GM18867 (cell line): ENCODE measurements at regions not wholly inside any gene's neighbourhood (a gene's known extent, or its start where the extent isn't known, plus 50 kb on each side); places are given as distances from the start of the nearest gene placed in this dataset.

Experiments
- ATAC-seq: cut with Tn5 transposase; IDR thresholded peaks from one replicate; pipeline ENCODE4 v1.9.1; 2021; ENCODE audit warnings: mild to moderate bottlenecking, moderate library complexity; ENCODE audit not compliant: unreplicated experiment

DNA sequence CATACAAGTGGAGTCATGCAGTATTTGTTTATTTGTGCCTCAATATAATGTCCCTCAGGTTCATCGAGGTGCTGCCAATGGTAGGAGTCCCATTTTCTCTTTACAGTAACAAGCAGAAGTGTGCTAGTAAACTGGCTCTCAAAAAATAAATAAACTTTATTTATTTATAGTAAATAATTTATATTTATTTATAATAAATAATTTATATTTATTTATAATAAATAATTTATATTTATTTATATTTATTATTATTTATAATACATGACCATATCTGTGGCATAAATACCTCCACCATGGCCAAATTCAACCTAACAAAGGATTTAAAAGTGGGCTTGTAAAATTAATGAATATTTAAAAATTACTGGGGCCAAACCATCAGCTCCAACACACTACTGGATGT is 464.9 kb upstream of the NWD2 start:
- no peak for ATAC-seq

DNA sequence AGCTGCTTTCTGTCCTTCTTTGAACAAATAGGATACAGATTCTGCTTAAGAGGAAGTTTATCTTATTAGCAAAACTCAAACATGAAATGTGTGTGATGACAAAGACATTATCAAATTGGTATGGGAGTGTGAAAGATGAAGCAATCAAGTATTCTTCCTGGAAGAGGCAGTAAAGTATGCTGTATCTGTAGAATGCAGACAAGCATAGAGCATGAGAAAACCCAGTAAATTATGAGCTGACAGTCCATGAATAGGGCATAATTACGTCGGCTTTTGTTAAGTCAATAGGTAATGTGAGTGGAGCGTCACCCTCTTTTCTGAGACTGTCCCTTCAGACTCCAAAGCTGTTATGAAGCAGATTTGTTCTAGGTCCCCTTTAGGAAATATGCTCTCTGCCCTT is 458.6 kb upstream of the NWD2 start:
- ATAC-seq = no peak

DNA sequence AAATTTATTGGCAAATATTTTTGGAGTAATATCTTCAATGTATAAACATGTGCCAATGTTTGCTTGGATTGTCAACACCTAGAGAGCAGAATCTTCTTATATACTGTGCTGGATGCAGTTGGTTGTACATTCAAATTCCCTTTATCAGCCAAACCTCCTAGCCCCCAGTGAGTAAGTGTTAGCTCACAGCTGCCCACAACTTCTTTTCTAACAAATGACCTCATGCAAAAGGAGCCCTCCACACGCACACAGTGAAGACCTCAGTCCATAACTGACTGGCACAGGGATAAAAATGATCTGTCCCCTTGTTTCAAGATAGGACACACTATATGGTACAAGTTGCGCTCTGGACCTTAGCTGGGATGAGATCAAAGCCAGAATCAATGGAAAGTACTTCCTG is 458.0 kb upstream of the NWD2 start:
- ATAC-seq = no peak

DNA sequence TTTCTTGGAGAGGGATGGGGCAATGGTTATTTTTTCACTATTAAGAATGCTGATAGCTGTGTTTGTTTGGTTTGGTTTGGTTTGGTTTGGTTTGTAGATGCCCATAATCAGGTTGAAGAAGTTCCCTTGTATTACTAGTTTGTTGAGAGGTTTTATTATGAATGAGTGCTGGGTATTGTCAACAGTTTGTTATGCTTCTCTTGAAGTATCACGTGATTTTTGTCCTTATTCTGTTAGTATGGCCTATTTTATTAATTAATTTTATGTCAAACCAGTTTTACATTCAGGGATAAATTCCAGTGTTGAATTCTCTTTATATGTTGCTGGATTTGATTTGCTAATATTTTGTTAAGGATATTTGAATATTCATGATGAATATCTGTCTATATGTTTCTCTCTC is 449.8 kb upstream of the NWD2 start:
- no peak for ATAC-seq

DNA sequence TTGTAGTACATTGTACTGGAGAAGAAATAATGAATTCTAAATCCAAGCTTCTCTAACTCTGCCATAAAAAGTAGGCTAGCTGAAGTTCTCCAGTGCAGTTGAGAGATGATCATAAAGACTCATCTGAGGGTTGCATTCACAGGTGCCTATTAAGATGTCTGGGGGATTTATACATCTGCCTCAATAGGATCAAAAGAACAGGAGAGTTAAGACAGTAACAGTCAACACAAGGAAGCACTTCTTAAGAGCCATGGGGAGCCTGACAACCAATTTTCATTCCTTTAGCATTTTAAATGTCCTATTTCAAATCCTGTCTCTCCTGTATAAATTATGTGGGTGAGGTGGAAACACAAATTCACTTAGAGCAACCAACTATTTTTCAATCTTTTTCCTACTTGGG is 432.4 kb upstream of the NWD2 start:
- ATAC-seq = no peak

DNA sequence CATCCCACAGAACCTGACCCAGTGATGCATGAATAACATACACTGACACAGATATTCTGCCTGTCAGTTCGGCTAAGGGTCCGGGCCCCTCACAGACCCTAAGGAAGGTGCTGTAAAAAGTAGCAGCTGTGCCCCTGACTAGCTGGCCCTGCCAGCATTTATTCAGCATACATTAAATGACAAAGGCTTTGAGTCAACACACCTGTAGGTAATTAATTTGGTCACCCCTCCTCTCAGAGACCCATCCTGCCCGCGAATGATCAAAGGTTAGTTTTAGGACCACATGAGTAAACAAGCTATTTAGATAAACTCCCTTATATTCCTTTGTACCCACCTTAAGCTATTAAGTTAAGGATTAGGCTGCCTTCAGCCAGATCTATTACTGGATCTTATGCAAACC is 429.0 kb upstream of the NWD2 start:
- ATAC-seq = no peak

DNA sequence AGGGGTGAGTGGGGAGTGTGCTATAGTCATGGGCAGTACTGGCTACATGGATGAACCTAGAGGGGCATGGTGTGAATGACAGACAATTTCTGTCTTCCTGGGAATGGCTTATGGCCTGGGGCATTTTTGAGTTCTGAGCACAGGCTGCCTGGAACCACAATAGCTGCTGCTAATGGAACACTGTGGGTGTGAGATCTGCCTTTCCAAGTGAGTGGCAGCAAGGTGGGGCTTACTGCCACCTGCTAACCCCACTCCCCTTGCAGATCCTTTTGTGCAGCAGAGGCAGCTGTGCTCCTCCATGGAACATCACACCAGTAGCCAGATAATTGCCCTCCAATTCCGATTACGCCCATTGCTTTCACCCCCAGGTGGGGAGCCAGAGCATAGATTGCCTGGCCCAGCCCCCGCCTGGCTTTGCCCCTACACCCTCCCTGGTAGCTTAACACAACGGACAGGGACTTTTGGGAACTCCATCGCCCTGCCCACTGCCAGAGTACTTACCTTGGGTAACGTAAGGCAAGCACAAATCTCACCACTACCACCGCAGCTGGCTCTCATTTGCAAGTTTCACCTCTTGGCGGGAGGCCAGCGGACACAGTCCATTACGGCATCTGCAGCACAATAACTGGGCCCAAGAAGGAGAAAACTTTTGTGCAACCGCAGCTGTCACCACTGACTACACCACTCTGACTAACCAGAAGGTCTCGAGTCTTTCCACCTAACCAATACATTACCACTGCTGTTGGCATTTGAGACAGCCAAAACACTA is 421.2 kb upstream of the NWD2 start:
- ATAC-seq = peak; percentile 84

DNA sequence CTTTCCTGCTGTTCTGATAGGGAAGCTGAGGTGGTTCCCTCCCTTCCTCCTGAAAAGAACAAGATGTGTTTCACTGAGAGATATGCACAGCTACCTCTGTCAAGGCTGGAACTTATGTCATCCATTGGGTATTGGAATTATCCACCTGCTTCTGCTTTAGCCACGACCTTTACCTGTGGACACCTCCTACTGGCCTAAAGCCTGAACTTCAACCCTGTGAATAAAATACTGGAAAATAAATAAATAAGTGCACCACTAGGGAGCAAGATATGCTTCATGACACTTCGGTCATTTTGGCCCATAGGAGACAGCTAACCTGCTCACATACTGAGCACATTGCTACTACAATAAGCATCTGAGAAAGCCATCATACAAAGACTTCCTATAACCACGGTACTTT is 419.9 kb upstream of the NWD2 start:
- ATAC-seq = peak; percentile 35

DNA sequence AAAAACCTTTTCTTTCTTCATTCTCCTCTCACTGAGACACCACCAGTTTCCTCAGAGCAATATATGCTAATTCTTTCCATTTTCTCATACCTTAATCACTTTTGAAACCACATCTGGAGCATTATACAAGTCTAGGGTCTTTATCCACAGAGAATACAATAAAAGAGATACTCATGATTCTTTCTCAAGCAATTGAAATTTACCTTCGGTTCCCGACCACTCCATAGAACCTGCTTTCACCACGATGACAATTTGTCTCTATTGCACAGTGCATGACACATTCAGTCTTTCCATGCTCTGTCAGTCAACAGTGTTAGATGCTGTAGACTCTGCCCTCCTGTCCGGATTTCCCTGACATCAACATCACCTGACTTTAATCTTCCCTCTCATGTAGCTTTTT is 409.3 kb upstream of the NWD2 start:
- ATAC-seq = peak; percentile 65

DNA sequence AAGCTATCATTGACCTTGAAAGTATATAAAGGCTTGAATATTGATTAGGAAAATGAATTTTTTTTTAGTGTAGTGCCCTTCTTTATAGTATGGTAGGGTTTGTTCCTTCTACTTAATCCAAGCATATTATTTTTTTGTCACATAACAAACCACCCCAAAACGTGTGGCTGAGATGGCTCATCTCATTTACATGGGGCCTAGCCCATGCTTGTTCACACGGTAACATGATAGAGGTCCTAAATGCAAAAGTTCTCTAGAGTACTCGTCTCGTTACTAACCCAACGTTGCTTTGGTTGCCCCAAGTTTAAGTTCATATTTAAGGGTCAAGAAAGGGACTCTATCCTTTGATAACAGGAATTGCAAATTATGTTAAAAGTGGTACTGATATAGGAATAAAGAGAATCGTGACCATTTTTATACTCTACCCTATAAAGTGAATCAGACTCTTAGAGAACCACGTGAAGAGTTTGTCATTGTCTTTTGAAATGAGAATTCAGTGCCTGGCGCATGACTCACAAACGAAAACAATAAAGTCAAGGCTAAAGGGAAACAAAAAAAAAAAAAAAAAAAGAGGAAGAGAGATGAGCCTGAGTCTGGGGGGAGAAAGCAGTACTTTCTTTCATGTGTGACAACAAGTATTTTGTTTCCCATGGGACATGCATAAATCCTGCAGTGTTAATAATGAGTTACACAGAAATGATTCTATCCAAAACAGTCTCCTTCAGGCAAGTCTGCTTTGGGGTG is 402.8 kb upstream of the NWD2 start:
- peak; percentile 59 for ATAC-seq

DNA sequence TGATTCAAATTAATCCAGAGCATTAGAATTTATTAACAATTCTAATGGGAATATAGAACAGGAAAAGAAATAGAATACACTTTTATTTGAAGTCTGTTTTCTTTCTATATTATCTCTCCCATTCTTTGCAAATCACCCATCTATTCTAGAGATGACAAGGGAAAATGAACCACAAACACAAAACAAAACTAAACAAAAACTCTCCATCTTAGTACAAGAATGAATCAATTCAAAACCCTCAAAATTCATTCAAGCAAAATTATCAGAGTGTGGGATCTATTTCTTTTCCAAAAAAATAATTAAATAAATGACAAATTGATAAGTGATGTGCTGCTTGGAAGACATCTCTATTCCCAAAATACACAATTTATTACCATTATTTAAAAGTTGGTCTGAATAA is 400.1 kb upstream of the NWD2 start:
- no peak for ATAC-seq

DNA sequence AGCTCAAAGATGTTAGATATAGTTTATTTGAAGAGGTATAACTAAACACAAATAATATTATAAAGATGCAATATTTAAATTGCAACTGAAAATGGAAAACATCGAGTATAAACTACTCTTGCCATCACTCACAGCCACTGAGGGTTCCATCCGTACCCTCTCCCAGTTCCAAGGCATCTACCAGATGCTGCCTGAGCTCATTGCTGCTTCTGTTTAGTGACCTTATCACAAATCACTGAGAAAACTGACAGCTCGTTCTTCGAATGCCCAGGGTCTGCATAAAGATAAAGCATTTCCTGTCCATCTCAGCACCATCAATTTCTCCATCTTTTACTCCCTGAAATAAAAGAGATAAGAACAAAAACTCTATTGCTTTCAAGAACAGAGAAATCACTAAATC is 391.7 kb upstream of the NWD2 start:
- no peak for ATAC-seq

DNA sequence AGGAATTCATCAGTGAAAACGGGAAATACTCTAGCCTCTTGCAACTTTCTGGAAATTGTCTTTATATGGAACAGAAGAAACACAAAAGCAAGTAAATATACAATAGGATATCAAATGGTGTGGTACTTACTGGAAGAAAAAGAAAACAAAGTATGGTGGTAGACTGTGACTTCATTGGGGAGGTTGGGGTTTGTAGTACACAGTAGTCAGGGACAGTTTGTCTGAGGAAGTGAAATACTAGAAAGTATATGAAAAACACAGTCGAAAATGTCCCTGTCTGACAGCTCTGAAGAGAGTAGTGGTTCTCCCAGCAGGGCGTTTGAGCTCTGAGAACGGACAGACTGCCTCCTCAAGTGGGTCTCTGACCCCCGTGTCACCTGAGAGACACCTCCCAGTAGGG is 390.0 kb upstream of the NWD2 start:
- peak; percentile 99 for ATAC-seq

DNA sequence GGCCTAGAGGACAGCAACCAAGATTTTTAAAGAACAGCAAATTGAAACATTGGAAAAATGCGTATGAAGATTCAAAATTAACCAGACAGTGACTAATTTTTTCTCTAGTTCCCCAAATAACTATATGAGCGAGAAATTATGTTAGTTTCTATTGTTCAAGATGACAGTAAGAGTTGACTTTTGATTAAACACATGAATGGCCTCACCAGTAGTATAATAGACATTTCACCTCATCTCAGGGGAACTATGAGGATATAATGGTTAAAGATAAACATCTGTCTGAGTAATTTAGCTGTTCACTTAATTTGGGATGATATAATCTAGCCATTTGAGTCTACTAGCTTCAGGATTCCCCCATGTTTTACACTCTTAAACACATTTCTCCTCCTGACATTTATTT is 380.9 kb upstream of the NWD2 start:
- no peak for ATAC-seq

DNA sequence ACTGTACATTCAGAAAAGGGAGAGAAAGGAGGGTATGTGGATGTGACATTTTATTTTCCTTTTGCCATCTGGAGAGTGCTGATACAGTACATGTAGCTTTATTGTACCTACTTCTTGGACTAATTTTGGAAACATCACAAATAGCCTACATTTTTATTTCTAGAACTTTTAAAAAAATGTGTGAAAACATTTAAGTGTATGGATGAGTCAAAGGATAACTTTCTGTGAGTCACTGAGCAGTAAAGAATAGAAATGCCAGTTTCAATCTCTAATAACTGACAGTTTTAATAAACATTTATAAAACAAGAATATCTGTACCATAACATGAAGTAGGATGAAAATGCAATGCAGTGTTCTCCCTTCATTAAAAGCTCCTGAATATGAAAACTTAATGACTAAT is 374.4 kb upstream of the NWD2 start:
- peak; percentile 56 for ATAC-seq

DNA sequence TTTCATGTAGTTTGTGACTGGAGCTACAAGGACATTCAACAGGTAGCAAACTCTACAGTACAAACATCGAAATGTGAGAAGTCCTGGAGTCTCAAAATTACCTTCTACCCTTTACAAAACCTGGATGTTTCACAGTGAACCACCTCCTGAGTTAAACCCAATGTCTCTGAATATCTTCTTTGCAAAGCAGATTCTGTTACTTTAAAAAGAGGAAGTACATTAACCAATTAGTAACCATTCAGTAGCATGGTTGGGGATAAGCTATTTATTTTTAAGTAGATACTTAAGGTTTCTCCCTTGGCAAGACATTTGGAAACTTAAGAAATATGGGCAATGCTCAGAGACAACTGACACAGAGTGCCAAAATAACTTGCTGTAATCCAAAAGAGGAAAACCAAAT is 371.9 kb upstream of the NWD2 start:
- no peak for ATAC-seq

DNA sequence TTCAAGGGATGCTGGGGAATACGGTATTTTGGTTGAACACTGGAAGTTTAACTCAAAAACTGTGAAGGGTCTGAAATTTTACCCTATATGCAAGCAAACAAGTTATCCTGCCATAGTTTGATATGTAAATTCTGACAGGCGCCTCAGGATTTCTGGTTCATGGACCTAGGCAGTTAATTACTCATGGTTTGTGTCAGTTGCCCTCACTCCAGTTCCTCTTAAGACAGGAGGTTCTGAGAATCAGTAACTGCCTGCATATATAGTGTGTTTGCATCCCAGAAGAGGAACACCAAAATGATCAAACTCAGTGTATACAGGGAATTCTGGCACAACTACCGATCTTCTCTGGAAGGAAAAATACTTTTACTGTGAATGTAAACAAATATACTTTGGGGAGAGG is 360.4 kb upstream of the NWD2 start:
- no peak for ATAC-seq

DNA sequence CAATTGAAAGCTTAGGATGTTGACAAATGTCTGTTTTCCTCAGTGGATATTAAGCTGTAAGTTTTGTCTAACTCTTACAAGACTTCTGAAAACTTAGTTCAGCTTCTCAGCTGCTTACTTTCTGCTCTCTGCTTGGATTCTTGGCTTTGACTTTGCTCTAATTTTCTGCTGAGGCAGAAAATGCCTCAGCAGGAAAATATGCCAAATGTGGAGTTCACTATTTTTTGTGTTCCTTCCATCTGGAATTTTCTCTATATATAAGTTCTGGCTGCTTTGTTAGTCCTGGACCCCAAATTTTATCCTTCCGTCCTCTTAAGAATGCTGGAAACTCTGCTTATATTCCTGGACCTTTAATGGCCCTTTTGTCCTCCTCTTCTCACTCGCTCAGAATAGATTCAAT is 352.6 kb upstream of the NWD2 start:
- no peak for ATAC-seq

DNA sequence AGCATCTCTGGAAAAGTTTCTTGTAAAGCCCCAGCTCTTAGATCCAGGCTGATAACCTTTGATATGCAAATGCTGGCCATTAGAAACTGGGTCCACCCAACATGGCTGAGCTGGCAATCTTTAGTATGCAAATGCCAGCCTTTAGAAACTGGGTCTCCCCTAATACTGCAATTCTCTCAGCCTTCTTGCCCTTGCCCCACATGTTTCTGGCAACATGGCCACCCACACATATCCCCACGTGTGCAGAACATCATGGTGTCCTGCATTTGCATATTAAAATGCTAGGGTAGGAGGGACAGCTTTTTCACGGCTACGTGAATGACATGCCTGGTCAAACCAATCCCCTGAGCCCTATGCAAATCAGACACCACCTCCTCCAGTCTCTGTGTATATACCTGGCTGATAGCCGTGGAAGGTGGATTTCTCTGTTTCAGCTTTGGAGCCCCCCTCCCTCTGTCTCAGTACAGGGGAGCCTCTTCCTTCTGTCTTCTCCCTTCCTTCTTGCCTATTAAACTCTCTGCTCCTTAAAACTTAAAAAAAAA is 344.0 kb upstream of the NWD2 start:
- no peak for ATAC-seq

DNA sequence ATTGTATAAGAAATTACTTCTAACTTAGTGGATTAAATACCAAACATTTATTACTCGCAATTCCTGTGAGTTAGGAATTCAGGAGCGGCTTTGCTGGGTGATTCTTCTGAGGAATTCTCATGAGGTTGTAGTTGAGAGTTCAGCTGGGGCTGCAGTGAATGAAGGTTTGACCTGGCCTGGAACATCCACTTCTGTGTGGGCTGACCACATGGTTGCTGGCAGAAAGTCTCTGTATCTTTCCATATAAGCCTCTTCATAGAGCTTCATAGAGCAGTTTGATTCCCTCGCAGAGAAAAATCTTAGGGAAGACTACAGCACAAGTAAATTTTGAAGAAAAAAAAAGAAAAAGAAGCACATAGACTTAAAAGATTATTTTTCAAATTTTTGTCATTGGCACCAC is 339.7 kb upstream of the NWD2 start:
- no peak for ATAC-seq

DNA sequence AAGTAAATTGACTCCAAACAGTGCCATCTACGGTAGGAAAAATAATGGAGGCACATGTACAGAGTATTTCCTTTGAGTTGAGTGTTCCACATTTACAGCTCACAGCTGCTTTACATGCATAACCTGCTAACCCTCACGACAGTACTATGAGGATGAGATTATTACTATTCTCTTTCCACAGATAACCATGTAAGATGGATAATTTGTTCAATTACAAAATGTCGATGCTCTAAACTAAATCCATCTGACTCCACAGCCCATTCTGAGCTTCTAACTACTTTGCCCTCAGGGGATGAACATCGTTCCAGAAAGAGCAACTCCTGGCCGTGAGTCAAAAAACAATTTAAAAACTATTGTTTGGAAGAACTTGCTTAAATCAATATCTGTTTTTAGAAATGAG is 330.4 kb upstream of the NWD2 start:
- no peak for ATAC-seq

DNA sequence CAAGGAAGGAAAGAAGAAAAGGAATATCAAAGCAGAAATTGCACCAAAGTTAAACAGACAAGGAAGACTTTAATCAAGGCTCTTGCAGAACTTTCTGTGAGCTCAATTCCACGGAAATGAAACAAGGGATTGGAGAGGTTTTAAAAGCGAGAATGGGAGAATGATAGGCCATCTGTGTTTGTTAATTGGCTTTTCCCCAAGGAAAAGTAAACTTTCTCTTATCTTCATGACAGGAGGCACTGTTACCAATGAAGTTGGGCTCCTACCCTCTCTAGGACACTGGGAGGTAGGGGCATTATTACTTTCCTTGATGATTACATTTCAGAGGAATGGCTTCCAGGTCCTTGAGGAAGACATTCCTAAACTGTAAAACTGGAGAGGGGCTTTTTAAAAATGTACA is 328.8 kb upstream of the NWD2 start:
- no peak for ATAC-seq
